Endothelial cell (in vitro differentiated cells): ENCODE measurements at regions not wholly inside any gene's neighbourhood (a gene's known extent, or its start where the extent isn't known, plus 50 kb on each side); places are given as distances from the start of the nearest gene placed in this dataset.

ENCODE experiments used
- DNase-seq: peaks from one replicate; pipeline ENCODE4 v3.0.0; 2021; ENCODE audit warnings: low spot score
- H3K27ac Mint-ChIP-seq: one replicate; pipeline ENCODE4 v1.8.0; 2021; ENCODE audit warnings: mixed read lengths, inconsistent platforms; ENCODE audit not compliant: unreplicated experiment
- H3K27me3 Mint-ChIP-seq: one replicate; pipeline ENCODE4 v1.8.0; 2021; ENCODE audit warnings: mild to moderate bottlenecking, moderate library complexity, mixed read lengths, inconsistent platforms; ENCODE audit not compliant: unreplicated experiment
- H3K36me3 Mint-ChIP-seq: one replicate; pipeline ENCODE4 v1.8.0; 2021; ENCODE audit warnings: mild to moderate bottlenecking, low read depth, mixed read lengths, inconsistent platforms; ENCODE audit not compliant: unreplicated experiment
- H3K4me1 Mint-ChIP-seq: one replicate; pipeline ENCODE4 v1.8.0; 2021; ENCODE audit warnings: mild to moderate bottlenecking, mixed read lengths, inconsistent platforms; ENCODE audit not compliant: unreplicated experiment
- H3K4me3 Mint-ChIP-seq: one replicate; pipeline ENCODE4 v1.8.0; 2021; ENCODE audit warnings: mild to moderate bottlenecking, mixed read lengths, inconsistent platforms; ENCODE audit not compliant: unreplicated experiment
- H3K9me3 Mint-ChIP-seq: one replicate; pipeline ENCODE4 v1.8.0; 2021; ENCODE audit warnings: mixed read lengths, inconsistent platforms; ENCODE audit not compliant: unreplicated experiment
- TF ChIP-seq, protein P1 (sequence below): fragments of 200-600 bp; sonication (generic); IDR thresholded peaks from one replicate; pipeline ENCODE4 v1.5.0; 2021; ENCODE audit warnings: antibody characterized with exemption; ENCODE audit not compliant: unreplicated experiment

DNA sequence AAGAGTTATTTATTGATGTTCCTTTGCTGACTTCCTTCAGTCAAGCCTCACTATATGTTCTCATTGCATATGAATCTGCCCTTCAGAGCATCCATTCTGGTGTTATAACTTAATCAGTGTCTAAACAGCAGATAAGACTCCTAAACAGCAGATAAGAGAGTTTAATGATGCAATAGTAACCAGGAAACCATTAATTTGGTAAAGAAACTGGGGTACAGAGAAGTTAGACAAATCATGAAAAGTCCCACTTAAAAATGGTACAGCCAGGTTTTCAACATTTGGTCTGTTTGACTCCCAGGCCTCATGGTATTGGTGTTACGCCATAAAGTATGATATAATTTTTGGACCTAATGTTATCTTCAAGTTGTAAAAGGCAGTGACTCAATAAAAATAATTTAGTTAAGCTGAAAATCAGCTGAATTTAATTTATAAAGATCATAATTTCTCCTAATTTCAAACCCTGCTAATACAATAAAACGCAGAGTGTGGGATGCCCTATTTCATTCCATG is 127.4 kb upstream of the DST start:
- no peak overlapping the region for H3K27ac Mint-ChIP-seq
- H3K27me3 Mint-ChIP-seq: no peaks in the 10 kb centered on the region
- no peaks in the 10 kb centered on the region for H3K9me3 Mint-ChIP-seq

DNA sequence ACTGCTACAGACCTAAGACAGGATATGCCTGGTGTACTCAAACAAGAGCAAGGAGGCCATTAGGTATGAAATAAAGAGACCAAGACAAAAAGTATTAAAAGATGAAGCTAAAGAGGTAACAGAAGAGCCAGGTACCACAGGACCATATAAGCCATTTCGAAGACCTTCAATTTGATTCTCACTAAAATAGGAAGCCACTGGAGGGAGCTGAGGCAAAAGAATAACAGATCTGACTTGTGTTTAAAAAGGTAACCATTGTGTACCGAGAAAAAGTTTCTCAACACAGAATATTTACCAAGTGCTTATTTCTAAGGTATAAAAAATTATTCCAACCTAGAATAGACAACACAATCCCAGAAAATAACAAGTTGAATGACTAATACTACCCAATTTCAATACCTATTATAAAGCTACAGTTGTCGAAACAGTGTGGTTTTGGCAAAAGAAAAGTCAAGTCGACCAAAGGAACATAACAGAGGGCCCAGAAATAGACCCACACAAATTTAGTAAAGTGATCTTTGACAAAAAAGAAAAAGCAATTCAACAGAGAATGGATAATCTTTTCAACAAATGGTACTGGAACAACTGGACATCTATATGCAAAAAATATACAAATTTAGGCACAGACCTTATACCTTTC is 125.3 kb upstream of the DST start:
- Mint-ChIP-seq H3K4me1 (peaks cover 28% of the 10 kb centered on the region), H3K9me3 (no peaks in the 10 kb centered on the region), H3K27ac (peak overlapping the region; percentile 58), H3K36me3 (no peaks in the 10 kb centered on the region), H3K27me3 (no peaks in the 10 kb centered on the region), H3K4me3 (no peak overlapping the region)
- no peak for DNase-seq
- TF ChIP-seq, protein P1, sequence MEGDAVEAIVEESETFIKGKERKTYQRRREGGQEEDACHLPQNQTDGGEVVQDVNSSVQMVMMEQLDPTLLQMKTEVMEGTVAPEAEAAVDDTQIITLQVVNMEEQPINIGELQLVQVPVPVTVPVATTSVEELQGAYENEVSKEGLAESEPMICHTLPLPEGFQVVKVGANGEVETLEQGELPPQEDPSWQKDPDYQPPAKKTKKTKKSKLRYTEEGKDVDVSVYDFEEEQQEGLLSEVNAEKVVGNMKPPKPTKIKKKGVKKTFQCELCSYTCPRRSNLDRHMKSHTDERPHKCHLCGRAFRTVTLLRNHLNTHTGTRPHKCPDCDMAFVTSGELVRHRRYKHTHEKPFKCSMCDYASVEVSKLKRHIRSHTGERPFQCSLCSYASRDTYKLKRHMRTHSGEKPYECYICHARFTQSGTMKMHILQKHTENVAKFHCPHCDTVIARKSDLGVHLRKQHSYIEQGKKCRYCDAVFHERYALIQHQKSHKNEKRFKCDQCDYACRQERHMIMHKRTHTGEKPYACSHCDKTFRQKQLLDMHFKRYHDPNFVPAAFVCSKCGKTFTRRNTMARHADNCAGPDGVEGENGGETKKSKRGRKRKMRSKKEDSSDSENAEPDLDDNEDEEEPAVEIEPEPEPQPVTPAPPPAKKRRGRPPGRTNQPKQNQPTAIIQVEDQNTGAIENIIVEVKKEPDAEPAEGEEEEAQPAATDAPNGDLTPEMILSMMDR: no peak

More for the DNA sequence above, 127.4 kb upstream of the DST start:
- DNase-seq: no peak
- H3K4me1 Mint-ChIP-seq: peaks cover 31% of the 10 kb centered on the region
- H3K36me3 Mint-ChIP-seq: no peaks in the 10 kb centered on the region
- TF ChIP-seq, protein P1: no peak
- H3K4me3 Mint-ChIP-seq: no peak overlapping the region

DNA sequence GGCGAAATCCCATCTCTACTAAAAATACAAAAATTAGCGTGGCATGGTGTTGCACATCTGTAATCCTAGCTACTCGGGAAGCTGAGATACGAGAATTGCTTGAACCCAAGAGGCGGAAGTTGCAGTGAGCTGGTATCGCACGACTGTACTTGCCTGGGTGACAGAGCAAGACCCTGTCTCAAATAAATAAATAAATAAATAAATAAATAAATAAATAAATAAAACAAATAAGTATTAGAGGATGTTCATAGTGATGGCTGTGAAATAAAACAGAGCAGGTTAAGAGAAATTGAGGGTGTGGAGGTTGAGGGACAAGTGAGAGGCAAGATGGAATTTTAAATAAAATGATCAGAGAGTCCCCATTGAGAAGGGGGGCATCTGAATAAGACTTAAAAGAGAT is 124.7 kb upstream of the DST start:
- DNase-seq: no peak
- Mint-ChIP-seq H3K4me3 (no peak overlapping the region), H3K27ac (peak overlapping the region; percentile 58), H3K9me3 (no peaks in the 10 kb centered on the region), H3K27me3 (peaks cover 2% of the 10 kb centered on the region), H3K4me1 (peaks cover 28% of the 10 kb centered on the region), H3K36me3 (no peaks in the 10 kb centered on the region)
- TF ChIP-seq, protein P1: no peak

DNA sequence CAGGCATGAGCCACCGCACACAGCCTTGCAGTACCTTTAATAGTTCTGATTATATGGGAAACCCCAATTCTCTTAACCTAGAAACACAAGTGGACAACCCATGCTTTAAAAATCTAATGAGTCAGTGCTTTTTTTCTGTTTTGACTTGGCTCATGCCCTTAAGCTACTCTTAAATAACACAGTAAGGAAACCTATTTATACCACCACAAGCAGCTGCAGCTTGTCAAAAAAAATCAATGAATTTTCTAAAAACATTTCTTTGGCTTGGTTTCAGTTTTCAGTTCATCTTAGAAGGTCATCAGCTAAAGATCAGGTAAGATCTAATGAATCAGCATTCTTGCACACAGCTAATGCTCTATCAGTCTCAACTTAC is 124.1 kb upstream of the DST start:
- Mint-ChIP-seq H3K4me3 (no peak overlapping the region), H3K4me1 (peaks cover 28% of the 10 kb centered on the region)

More for the DNA sequence above, 124.1 kb upstream of the DST start:
- no peaks in the 10 kb centered on the region for H3K9me3 Mint-ChIP-seq
- DNase-seq: no peak
- H3K36me3 Mint-ChIP-seq: no peaks in the 10 kb centered on the region
- H3K27me3 Mint-ChIP-seq: peaks cover 2% of the 10 kb centered on the region
- TF ChIP-seq, protein P1: no peak
- H3K27ac Mint-ChIP-seq: no peak overlapping the region
